ENCODE measurements at regions not wholly inside any gene's neighbourhood (a gene's known extent, or its start where the extent isn't known, plus 50 kb on each side); places are given as distances from the start of the nearest gene placed in this dataset.

DNA sequence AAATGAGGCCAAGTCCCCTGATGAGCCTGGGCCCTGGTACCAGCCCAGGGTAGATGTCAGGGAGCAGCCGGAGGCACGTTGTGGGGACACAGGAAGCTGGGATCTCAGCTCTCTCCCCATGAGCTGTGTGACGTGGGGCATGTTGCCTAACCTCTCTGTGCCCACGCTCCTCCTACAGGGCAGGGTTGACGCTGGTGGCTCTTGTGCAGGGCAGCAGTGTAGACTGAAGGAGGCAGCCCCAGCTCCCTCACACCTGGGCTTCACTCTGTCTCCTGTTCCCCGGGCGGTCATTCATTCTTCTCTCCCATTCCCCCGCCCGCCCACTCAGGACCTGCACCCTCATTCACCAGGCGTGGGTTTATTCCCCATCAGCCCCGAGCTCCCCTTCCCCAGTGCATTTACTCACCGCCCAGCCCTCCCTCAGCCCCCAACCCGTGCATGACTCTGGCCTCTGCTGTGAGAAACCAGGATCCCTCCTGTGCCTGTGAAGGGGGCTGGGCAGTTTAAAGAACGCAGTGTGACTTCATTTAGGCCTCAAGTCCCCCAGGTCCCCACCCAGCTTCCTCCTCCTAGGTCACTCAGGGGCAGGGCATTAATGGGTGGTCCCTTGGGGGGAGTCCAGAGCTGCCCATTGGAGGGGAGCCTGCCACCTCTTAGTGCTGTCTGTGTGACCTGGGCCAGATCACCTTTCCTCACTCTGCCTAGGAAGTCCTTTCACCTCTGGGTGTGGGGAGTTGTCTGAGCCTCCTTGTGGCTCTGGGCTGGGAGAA lies 285.7 kb downstream of the PTPRU start:
- ChIA-PET CTCF (no interaction called here), POLR2A (no interaction called here)
- no peak for DNase-seq (ENCODE audit: extremely low spot score)
- TF ChIP-seq CTBP1 (IDR thresholded peaks at IDR 0.05; ENCODE audit: borderline replicate concordance): no peak
- TF ChIP-seq TARDBP (IDR thresholded peaks at IDR 0.05): no peak
- TF ChIP-seq BHLHE40 (IDR thresholded peaks at IDR 0.05; ENCODE audit: borderline replicate concordance): no peak
- no peak for TF ChIP-seq FOXM1 (IDR thresholded peaks at IDR 0.05; ENCODE audit: borderline replicate concordance)
- no peak for TF ChIP-seq FOXK2 (IDR thresholded peaks at IDR 0.05)
- no peak for TF ChIP-seq ARNT (IDR thresholded peaks at IDR 0.05)
- TF ChIP-seq PKNOX1 (IDR thresholded peaks at IDR 0.05): no peak
- TF ChIP-seq HDGF (IDR thresholded peaks at IDR 0.05; ENCODE audit: borderline replicate concordance): no peak
- TF ChIP-seq NFRKB (IDR thresholded peaks at IDR 0.05): no peak
- TF ChIP-seq SUZ12 (IDR thresholded peaks at IDR 0.05): no peak

DNA sequence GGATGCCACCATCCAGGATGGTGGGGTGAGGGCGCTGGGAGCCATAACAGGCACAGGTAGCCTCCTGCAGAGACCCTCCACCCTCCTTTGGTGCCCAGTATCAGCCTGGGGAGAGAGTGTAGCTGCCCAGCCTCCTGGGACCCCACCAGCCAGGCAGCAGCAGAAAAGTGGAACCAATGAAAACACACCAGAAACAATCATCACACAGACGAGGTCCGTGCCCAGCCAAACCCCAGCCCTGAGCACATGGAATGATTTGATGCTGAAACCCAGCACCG lies 285.1 kb downstream of the PTPRU start:
- POLR2A ChIA-PET: no interaction called here
- no peak for DNase-seq (ENCODE audit: extremely low spot score)
- CTCF ChIA-PET: no interaction called here

DNA sequence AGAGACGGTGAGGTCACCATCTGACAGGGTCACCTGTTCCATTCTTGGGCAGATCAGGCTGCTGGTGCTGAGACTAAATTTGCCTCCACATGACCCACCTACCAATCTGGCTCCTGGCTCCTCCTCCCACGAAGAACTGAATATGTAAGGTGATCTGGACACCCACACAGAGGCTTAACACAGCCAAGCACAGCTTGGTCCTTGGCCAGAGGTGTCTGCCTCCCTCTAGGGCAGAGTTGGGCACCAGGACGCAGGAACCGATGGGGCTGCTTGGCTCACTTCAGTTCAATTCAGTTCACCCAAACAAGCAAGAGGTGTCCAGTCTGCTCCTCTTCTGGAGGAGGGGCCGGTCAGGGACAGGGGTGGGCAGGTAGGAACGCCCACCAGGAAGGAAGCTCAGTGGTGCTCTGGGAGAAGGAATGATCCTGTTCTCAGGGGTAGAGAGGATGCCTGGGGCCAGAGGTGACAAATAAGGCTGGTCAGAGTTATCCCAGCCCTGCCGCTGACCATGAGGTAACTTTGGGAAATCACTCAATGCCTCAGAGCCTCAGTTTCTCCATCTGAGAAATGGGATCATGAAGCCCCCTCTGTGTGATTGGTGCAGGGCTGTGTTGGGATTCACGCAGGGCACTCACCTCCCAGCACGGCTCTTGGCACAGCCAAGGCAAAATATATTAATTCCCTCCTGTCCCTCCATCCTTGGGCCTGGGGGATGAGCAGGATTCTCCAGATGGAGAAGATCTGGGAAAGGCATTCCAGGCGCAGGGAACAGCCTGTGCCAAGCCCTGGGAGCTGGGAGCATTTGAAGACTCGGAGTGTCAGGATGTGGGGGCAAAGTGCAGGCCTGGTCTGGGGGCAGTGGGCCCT lies 284.5 kb downstream of the PTPRU start:
- no peak for DNase-seq (ENCODE audit: extremely low spot score)
- no peak for TF ChIP-seq LEF1 (IDR thresholded peaks at IDR 0.05; ENCODE audit: borderline replicate concordance)
- TF ChIP-seq ELF4 (IDR thresholded peaks at IDR 0.05): no peak
- no peak for TF ChIP-seq CTBP1 (IDR thresholded peaks at IDR 0.05; ENCODE audit: borderline replicate concordance)
- no peak for TF ChIP-seq FOXK2 (IDR thresholded peaks at IDR 0.05)
- no peak for TF ChIP-seq ZNF384 (IDR thresholded peaks at IDR 0.05)
- no peak for TF ChIP-seq FOXA1 (IDR thresholded peaks at IDR 0.05)
- no peak for TF ChIP-seq L3MBTL2 (conservative IDR thresholded peaks at IDR 0.05)
- TF ChIP-seq NFRKB (IDR thresholded peaks at IDR 0.05): no peak
- no peak for TF ChIP-seq ARNT (IDR thresholded peaks at IDR 0.05)
- no peak for TF ChIP-seq SUZ12 (IDR thresholded peaks at IDR 0.05)
- TF ChIP-seq FOXM1 (IDR thresholded peaks at IDR 0.05; ENCODE audit: borderline replicate concordance): no peak
- TF ChIP-seq TARDBP (IDR thresholded peaks at IDR 0.05): no peak
- TF ChIP-seq HDGF (IDR thresholded peaks at IDR 0.05; ENCODE audit: borderline replicate concordance): no peak
- no peak for TF ChIP-seq BHLHE40 (IDR thresholded peaks at IDR 0.05; ENCODE audit: borderline replicate concordance)
- TF ChIP-seq SP1 (IDR thresholded peaks at IDR 0.05): no peak
- TF ChIP-seq PKNOX1 (IDR thresholded peaks at IDR 0.05): no peak
- POLR2A ChIA-PET: no interaction called here
- CTCF ChIA-PET: no interaction called here

More for the DNA sequence above, 285.1 kb downstream of the PTPRU start:
- no peak for TF ChIP-seq LEF1 (IDR thresholded peaks at IDR 0.05; ENCODE audit: borderline replicate concordance)
- no peak for TF ChIP-seq CTBP1 (IDR thresholded peaks at IDR 0.05; ENCODE audit: borderline replicate concordance)
- no peak for TF ChIP-seq TARDBP (IDR thresholded peaks at IDR 0.05)
- TF ChIP-seq ELF4 (IDR thresholded peaks at IDR 0.05): no peak
- no peak for TF ChIP-seq ARNT (IDR thresholded peaks at IDR 0.05)
- no peak for TF ChIP-seq L3MBTL2 (conservative IDR thresholded peaks at IDR 0.05)
- no peak for TF ChIP-seq FOXM1 (IDR thresholded peaks at IDR 0.05; ENCODE audit: borderline replicate concordance)

DNA sequence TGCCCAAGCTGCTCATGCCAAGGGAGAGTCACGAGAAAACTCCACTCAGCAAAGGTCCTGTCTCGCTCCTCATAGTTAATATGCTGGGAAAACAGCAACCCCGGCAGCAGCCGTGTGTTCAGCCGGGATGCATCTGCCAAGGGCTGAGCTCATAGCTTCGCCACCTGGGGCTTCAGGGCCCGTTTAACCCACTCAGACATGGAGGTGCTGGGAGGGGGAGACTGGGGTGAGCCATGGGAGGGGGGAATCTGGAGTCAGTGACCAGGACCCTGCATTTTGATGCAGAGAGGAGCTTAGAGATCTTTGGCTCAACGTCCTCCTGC lies 283.4 kb downstream of the PTPRU start:
- CTCF ChIA-PET: no interaction called here
- POLR2A ChIA-PET: no interaction called here
- DNase-seq (ENCODE audit: extremely low spot score): no peak
- TF ChIP-seq LEF1 (IDR thresholded peaks at IDR 0.05; ENCODE audit: borderline replicate concordance) (no peak), SP1 (IDR thresholded peaks at IDR 0.05) (no peak), NFRKB (IDR thresholded peaks at IDR 0.05) (no peak), HDGF (IDR thresholded peaks at IDR 0.05; ENCODE audit: borderline replicate concordance) (no peak), TARDBP (IDR thresholded peaks at IDR 0.05) (no peak), FOXM1 (IDR thresholded peaks at IDR 0.05; ENCODE audit: borderline replicate concordance) (no peak), L3MBTL2 (conservative IDR thresholded peaks at IDR 0.05) (no peak), ARNT (IDR thresholded peaks at IDR 0.05) (no peak), ZNF384 (IDR thresholded peaks at IDR 0.05) (no peak), ELF4 (IDR thresholded peaks at IDR 0.05) (no peak), SUZ12 (IDR thresholded peaks at IDR 0.05) (no peak), CTBP1 (IDR thresholded peaks at IDR 0.05; ENCODE audit: borderline replicate concordance) (no peak)

- POLR2A ChIA-PET: no interaction called here
- CTCF ChIA-PET: no interaction called here
- no peak for DNase-seq (ENCODE audit: extremely low spot score)
- no peak for TF ChIP-seq LEF1 (IDR thresholded peaks at IDR 0.05; ENCODE audit: borderline replicate concordance)
- TF ChIP-seq SUZ12 (IDR thresholded peaks at IDR 0.05): no peak
- no peak for TF ChIP-seq PKNOX1 (IDR thresholded peaks at IDR 0.05)
- no peak for TF ChIP-seq FOXM1 (IDR thresholded peaks at IDR 0.05; ENCODE audit: borderline replicate concordance)
- TF ChIP-seq BHLHE40 (IDR thresholded peaks at IDR 0.05; ENCODE audit: borderline replicate concordance): no peak
- no peak for TF ChIP-seq ELF4 (IDR thresholded peaks at IDR 0.05)
- no peak for TF ChIP-seq FOXK2 (IDR thresholded peaks at IDR 0.05)
- TF ChIP-seq SP1 (IDR thresholded peaks at IDR 0.05): no peak
Observed at GRCh38 chr1:29519108-29519787, 282.9 kb downstream of the PTPRU start.
